ENCODE measurements at regions not wholly inside any gene's neighbourhood (a gene's known extent, or its start where the extent isn't known, plus 50 kb on each side); places are given as distances from the start of the nearest gene placed in this dataset.

GRCh38 chr2:226478109-226478809, 321.4 kb downstream of the IRS1 start:
- Histone ChIP-seq H3K27ac (ENCODE audit: low read depth, low read length, poor library complexity, severe bottlenecking) (no peak overlapping the region), H3K4me1 (ENCODE audit: insufficient read depth, low read length, poor library complexity, severe bottlenecking) (no peaks in the 10 kb centered on the region), H3K36me3 (ENCODE audit: insufficient read depth, low read length, poor library complexity, severe bottlenecking) (no peaks in the 10 kb centered on the region), H3K27me3 (replicated peaks; ENCODE audit: insufficient read depth, low read depth, low read length, poor library complexity) (no peaks in the 10 kb centered on the region), H3K9me3 (ENCODE audit: low read depth, low read length, poor library complexity, severe bottlenecking) (no peaks in the 10 kb centered on the region), H3K4me3 (ENCODE audit: low read depth, low read length, poor library complexity, severe bottlenecking) (no peak overlapping the region)
- POLR2A ChIA-PET (ENCODE audit: low non-redundant PET) = no interaction called here
- TF ChIP-seq EZH2 (IDR thresholded peaks at IDR 0.05; ENCODE audit: borderline replicate concordance, low read depth, low read length, poor library complexity, severe bottlenecking) (no peak), CTCF (conservative IDR thresholded peaks at IDR 0.05; ENCODE audit: low read depth, low read length) (no peak)
- CTCF ChIA-PET = no interaction called here
- peak; percentile 8 for DNase-seq (ENCODE audit: low spot score)
- intact Hi-C loops (cut with micrococcal nuclease; ENCODE audit: unreplicated experiment) = no loop called here
- BruUV-seq (replicated peaks) = no TSS peak

GRCh38 chr2:226477221-226478108, 322.2 kb downstream of the IRS1 start:
- no peak overlapping the region for H3K4me3 ChIP-seq (ENCODE audit: low read depth, low read length, poor library complexity, severe bottlenecking)
- no peaks in the 10 kb centered on the region for H3K27me3 ChIP-seq (replicated peaks; ENCODE audit: insufficient read depth, low read depth, low read length, poor library complexity)
- intact Hi-C loops (cut with micrococcal nuclease; ENCODE audit: unreplicated experiment) = no loop called here
- ChIA-PET CTCF (no interaction called here), POLR2A (ENCODE audit: low non-redundant PET) (interaction anchor here (0.5 kb wide), 1 partner anchor 213 kb away, joined by 6 read pairs; no protein-coding TSS in a partner anchor)
- no peaks in the 10 kb centered on the region for H3K9me3 ChIP-seq (ENCODE audit: low read depth, low read length, poor library complexity, severe bottlenecking)
- TF ChIP-seq EZH2 (IDR thresholded peaks at IDR 0.05; ENCODE audit: borderline replicate concordance, low read depth, low read length, poor library complexity, severe bottlenecking) (no peak), CTCF (conservative IDR thresholded peaks at IDR 0.05; ENCODE audit: low read depth, low read length) (no peak)
- H3K27ac ChIP-seq (ENCODE audit: low read depth, low read length, poor library complexity, severe bottlenecking) = no peak overlapping the region
- BruUV-seq (replicated peaks) = no TSS peak
- no peak for DNase-seq (ENCODE audit: low spot score)
- H3K4me1 ChIP-seq (ENCODE audit: insufficient read depth, low read length, poor library complexity, severe bottlenecking) = no peaks in the 10 kb centered on the region
- no peaks in the 10 kb centered on the region for H3K36me3 ChIP-seq (ENCODE audit: insufficient read depth, low read length, poor library complexity, severe bottlenecking)

GRCh38 chr2:226475650-226476049, 324.0 kb downstream of the IRS1 start:
- intact Hi-C loops (cut with micrococcal nuclease; ENCODE audit: unreplicated experiment) = no loop called here
- Histone ChIP-seq H3K9me3 (ENCODE audit: low read depth, low read length, poor library complexity, severe bottlenecking) (no peaks in the 10 kb centered on the region), H3K4me3 (ENCODE audit: low read depth, low read length, poor library complexity, severe bottlenecking) (no peak overlapping the region), H3K27me3 (replicated peaks; ENCODE audit: insufficient read depth, low read depth, low read length, poor library complexity) (no peaks in the 10 kb centered on the region), H3K36me3 (ENCODE audit: insufficient read depth, low read length, poor library complexity, severe bottlenecking) (no peaks in the 10 kb centered on the region), H3K27ac (ENCODE audit: low read depth, low read length, poor library complexity, severe bottlenecking) (no peak overlapping the region), H3K4me1 (ENCODE audit: insufficient read depth, low read length, poor library complexity, severe bottlenecking) (no peaks in the 10 kb centered on the region)
- ChIA-PET POLR2A (ENCODE audit: low non-redundant PET) (no interaction called here), CTCF (no interaction called here)
- TF ChIP-seq EZH2 (IDR thresholded peaks at IDR 0.05; ENCODE audit: borderline replicate concordance, low read depth, low read length, poor library complexity, severe bottlenecking) (no peak), CTCF (conservative IDR thresholded peaks at IDR 0.05; ENCODE audit: low read depth, low read length) (no peak)
- DNase-seq (ENCODE audit: low spot score) = peak; percentile 33
- BruUV-seq (replicated peaks) = no TSS peak

Data from A673 (cell line).